IMR-90 (cell line): ENCODE measurements at regions not wholly inside any gene's neighbourhood (a gene's known extent, or its start where the extent isn't known, plus 50 kb on each side); places are given as distances from the start of the nearest gene placed in this dataset.

Experiments
- BHLHE40 ChIP-seq: fragments of 150-350 bp; IDR thresholded peaks from 2 replicates; pipeline ENCODE4 v1.6.1; 2016; ENCODE audit warnings: mild to moderate bottlenecking, low read depth, low read length
- CTCF ChIP-seq: conservative IDR thresholded peaks from 2 replicates; pipeline ENCODE4 v1.5.1; 2012; ENCODE audit warnings: mild to moderate bottlenecking, low read depth, low read length, improper control_type of control experiment
- MXI1 ChIP-seq: IDR thresholded peaks from 2 replicates; pipeline ENCODE4 v1.6.1; 2012; ENCODE audit warnings: low read depth, mild to moderate bottlenecking, low read length, moderate library complexity, borderline replicate concordance

- TF ChIP-seq CTCF (no peak), BHLHE40 (no peak), MXI1 (no peak)
Measured at GRCh38 chr5:126031989-126032716, 391.1 kb upstream of the GRAMD2B start.
